NCI-H1436 (cell line): ENCODE measurements at regions not wholly inside any gene's neighbourhood (a gene's known extent, or its start where the extent isn't known, plus 50 kb on each side); places are given as distances from the start of the nearest gene placed in this dataset.

Source experiments
- DNase-seq: peaks from one replicate; lab custom pipeline; 2025; lab: John Stamatoyannopoulos, UW

GRCh38 chr1:38539931-38540330, 319.6 kb downstream of the RRAGC start:
- no peak for DNase-seq

GRCh38 chr1:38538834-38539233, 320.7 kb downstream of the RRAGC start:
- no peak for DNase-seq

GRCh38 chr1:38536089-38536488, 323.5 kb downstream of the RRAGC start:
- DNase-seq: no peak

- DNase-seq: no peak
These were observed 325.1 kb downstream of the RRAGC start for GRCh38 chr1:38534473-38534823.

- DNase-seq: no peak
These were observed 325.6 kb downstream of the RRAGC start for GRCh38 chr1:38533772-38534472.

GRCh38 chr1:38530957-38531356, 328.6 kb downstream of the RRAGC start:
- no peak for DNase-seq

GRCh38 chr1:38529946-38530345, 329.6 kb downstream of the RRAGC start:
- DNase-seq: no peak

GRCh38 chr1:38529391-38529790, 330.2 kb downstream of the RRAGC start:
- no peak for DNase-seq

GRCh38 chr1:38528623-38529022, 330.9 kb downstream of the RRAGC start:
- no peak for DNase-seq

GRCh38 chr1:38527373-38527966, 332.1 kb downstream of the RRAGC start:
- DNase-seq: no peak

GRCh38 chr1:38526046-38526445, 333.5 kb downstream of the RRAGC start:
- DNase-seq: no peak

- DNase-seq: no peak
These were observed 334.1 kb downstream of the RRAGC start for GRCh38 chr1:38525343-38526043.

- DNase-seq: no peak
These were observed 335.4 kb downstream of the RRAGC start for GRCh38 chr1:38524025-38524641.

- no peak for DNase-seq
These were observed 336.0 kb downstream of the RRAGC start for GRCh38 chr1:38523568-38523939.

- no peak for DNase-seq
These were observed 336.5 kb downstream of the RRAGC start for GRCh38 chr1:38522915-38523567.

- DNase-seq: no peak
These were observed 343.0 kb downstream of the RRAGC start for GRCh38 chr1:38516560-38516959.

- no peak for DNase-seq
These were observed 346.8 kb downstream of the RRAGC start for GRCh38 chr1:38512789-38513188.

GRCh38 chr1:38512024-38512767, 347.4 kb downstream of the RRAGC start:
- DNase-seq: no peak

- DNase-seq: no peak
These were observed 351.3 kb downstream of the RRAGC start for GRCh38 chr1:38508232-38508631.

GRCh38 chr1:38507563-38507962, 352.0 kb downstream of the RRAGC start:
- DNase-seq: no peak

GRCh38 chr1:38505944-38506343, 353.6 kb downstream of the RRAGC start:
- no peak for DNase-seq

GRCh38 chr1:38502758-38503157, 356.8 kb downstream of the RRAGC start:
- DNase-seq: no peak
